GM19397 (cell line): ENCODE measurements at regions not wholly inside any gene's neighbourhood (a gene's known extent, or its start where the extent isn't known, plus 50 kb on each side); places are given as distances from the start of the nearest gene placed in this dataset.
"Not testable (repeated sequence)": the region's sequence is repeated elsewhere in the genome, so short reads cannot be mapped to it uniquely, and the experiment has no call there.

ENCODE experiments used
- ATAC-seq: cut with Tn5 transposase; IDR thresholded peaks from one replicate; pipeline ENCODE4 v1.9.1; 2021; ENCODE audit warnings: mild to moderate bottlenecking, moderate library complexity; ENCODE audit not compliant: unreplicated experiment

DNA sequence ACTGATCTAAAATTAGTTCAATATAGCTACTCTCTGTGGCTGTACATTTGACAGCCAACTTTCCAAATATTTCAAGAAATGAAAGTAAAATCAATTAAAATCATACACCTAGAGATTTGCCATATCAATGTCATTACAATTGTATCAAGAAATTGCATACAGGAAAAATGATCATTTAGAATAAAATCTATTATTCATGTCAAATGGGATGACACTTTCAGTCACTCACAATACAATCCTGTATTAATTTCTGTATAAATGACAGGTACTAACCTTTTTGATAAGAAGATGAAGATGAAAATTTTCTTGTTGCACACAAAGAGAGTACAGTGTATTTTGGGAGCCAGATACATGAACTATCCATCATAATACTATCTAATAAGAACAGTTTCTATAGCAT is 1588.9 kb upstream of the PRMT6 start:
- no peak for ATAC-seq

DNA sequence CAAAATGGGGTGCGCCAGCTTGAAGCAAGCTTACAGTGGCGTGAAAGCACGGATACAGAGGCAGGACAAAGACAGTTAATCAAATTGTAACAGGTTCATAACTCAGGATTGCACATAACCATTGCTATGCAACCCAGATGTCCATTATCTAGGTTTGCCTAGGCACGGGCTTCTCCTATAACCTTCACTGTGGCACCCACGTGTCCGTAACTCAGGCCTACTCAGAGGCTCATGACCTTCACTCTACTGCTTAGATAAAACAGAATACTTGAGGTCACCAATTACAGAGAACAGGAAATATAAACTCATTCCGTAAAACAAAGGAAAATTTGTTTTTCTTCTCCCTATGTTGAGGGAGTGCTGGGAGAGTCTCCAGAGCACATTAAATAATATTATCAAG is 1585.9 kb upstream of the PRMT6 start:
- not testable (repeated sequence) for ATAC-seq

DNA sequence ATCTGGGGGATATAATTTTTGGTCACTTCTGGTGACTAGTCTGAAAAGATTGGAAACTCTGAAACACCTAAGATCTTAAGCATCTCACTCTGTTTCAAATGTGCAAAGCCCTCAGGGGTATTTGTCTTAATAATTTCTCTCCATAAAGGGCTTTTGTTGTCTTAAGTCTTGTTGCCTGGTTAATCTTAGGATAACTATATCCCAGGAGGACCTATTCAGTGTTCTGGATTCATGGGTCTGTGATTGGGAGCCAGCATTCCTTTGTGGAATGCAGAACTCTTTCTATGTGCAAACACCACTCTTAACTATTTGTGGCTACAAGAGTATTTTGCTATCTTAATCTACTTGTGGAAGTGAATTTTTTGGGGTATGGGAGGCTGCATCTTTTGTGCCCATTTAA is 1573.0 kb upstream of the PRMT6 start:
- ATAC-seq, result no peak

DNA sequence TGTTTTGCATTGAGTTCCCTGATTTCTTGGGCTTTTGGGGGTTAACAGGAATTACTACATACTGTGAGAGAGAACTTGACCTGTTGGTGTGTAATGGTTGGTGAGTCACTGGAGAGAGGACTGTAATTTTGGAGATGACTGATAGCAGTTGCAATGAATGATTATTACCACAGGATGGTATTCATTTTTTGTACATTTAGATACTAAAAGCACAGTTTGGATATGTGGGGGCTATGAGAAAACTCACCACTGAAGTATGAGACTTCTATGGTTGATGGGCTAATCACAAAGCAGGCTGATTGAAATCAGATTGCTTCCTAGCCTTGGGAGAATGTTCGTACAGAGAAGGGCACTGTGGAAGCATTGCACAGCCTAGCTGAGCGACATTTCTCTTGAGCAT is 1571.3 kb upstream of the PRMT6 start:
- no peak for ATAC-seq

DNA sequence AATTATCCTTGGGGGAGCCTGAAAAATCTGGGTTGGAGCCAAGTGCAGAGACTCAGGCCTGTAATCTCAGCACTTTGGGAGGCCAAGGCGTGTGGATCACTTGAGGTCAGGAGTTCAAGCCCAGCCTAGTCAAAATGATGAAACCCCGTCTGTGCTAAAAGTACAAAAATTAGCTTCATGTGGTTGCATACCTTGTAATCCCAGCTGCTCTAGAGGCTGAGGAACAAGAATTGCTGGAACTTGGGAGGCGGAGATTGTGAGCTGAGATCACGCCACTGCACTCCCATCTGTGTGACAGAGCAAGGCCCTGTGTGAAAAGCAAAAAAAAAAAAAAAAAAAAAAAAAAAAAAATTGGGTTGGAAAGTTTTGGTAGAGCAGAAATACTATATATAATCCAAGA is 1563.6 kb upstream of the PRMT6 start:
- ATAC-seq, result no peak

DNA sequence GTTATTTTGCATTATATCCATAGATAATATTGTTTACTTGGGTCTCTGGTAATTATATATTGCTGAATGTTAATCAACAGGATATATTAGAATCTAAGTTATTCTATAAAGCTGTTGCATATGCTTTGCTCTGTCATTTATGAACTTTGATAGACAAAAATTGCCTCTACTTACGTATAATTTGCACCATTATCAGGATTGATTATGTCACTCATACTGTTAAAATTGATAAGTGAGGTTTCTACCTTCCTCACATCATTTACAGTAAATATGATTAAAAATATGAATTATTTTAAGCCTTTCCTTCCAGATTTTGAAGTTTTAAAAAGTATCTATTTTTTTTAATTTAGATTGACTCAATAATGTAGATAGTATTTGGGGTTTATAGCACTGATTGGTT is 1540.4 kb upstream of the PRMT6 start:
- ATAC-seq, result no peak

DNA sequence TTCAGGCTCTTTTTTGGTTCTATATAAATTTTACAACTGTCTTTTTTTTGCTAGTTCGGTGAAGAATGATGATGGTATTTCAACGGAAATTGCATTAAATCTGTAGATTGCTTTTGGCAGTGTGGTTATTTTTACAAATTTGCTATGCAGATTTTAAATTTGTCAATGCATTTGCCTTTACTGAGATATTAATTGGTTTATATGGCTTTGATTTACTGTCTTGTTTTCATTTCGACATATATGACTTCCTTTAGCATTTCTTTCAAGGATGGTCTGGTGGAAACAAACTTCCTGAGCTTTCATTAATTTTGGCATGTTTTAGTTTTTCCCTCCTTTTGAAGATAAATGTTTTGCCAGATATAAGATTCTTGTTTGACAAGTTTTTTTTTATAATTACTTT is 1522.5 kb upstream of the PRMT6 start:
- no peak for ATAC-seq

DNA sequence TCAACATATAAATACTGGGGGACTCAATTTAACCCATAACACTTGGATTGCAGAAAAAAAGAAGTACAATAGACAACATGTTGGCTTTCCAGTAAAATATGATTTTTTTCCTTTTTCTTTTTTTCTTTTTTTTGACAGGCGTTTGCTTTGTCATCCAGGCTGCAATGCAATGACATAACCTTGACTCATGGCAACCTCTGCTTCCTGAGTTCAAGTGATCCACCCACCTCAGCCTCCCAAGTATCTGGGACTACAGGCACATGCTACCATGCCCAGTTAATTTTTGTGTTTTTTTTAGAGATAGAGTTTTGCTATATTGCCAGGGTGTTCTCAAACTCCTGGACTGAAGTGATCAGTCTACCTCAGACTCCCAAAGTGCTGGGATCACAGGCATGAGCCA is 1512.0 kb upstream of the PRMT6 start:
- no peak for ATAC-seq

DNA sequence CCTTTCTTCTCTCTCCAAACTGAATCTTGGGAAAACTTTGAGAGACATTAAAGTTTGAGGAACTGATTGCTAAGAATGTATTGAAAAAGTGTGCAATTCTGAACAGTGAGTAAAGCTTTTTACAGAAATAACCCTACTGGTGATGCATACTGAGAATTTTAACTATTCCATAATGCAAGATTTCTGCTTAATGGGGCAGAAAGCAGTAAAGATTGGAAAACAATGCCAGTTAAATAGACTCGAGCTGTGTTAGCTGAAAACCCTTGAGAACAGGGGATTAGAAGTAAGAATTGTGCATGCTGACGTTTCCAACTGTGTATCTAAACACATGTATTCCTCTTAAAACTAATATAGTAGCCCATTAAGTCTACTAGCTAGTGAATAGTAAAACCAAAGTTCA is 1500.2 kb upstream of the PRMT6 start:
- ATAC-seq, result no peak

DNA sequence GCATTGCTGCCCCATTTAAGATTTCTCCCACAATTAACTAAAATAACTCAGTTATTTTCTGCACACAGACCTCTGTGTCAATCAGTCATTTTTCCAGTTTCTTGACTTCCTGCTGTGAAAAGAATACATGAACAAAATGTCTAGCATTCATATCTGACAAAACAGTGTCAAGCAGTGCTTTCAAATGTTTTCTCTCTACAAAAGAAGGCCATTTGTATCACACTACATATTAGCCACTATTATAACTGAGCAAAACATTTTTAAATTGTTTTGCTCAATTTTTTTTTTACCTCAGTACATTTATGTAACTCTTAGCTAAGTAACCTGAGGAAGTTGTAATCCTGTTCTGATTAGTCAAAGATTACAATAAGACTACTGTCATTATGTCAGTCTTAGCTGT is 1498.5 kb upstream of the PRMT6 start:
- no peak for ATAC-seq

DNA sequence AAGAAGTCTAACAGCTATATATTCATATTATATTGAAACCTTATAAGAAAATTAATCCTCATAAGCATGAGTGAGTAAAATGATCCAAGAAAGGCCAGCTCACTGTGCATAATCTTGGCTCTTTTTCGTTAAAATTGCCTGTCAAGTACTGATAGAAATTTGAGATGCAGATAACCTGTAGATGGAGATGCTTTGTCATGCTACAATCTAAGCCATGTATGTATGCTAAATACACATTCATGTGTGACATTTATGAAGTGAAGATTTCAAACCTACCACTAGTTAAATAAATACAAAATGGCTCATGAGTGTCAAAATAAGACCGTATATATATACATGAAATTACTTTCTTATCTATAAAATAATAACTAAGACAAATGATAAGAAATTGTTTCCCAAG is 1491.5 kb upstream of the PRMT6 start:
- ATAC-seq, result no peak

DNA sequence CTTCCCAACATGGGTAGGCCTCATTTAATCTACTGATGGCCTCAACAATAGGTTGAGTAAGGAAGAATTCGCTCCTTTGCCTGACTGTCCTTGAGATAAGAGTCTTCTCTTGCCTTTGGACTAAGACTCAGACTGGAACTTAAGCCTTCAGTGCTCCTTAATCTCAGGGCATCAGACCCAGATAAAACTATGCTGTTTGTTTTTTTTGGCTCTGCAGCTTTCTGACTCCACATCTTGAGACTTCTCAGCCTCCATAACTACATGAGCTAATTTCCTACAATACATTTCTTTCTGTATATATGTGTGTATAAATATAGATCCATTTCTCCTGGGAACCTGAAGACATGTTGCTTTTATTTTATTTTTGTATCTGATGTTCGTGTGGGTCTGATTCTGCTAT is 1470.7 kb upstream of the PRMT6 start:
- no peak for ATAC-seq

DNA sequence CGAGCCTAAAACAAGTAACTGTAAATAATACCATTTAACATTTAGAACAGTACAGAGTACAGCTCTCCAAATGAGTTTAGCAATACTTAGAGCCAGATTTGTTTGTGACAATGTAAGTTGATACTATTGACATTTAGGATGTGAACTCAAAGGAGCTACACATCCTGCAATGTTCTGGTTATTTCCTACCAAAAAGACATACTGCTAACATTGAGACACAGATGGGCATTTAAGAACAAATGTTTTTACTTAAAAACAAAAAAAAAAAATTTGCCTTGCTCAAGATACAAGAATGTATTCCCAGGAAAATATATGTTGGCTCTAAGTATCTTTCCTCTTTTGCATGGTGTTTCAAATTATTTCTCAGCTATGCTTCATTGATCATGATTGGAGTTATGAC is 1464.8 kb upstream of the PRMT6 start:
- no peak for ATAC-seq

DNA sequence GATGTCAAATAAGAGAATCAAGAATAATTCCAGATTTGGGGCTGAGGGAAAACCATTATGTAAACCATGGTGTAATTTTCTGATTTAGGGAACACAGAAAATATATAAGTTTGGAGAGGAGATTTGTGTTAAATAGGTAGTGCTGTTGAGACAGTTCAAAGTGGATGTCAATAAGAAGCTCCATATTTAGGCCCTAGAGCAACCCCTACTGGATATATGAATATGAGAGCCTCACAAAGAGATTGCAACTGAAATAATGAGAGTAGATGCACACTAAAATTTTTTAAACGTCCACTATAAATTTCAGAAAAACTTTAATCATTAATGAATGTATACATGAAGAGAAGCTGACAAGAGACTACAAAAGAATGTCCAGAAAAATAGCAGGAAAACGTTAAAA is 1447.8 kb upstream of the PRMT6 start:
- no peak for ATAC-seq

DNA sequence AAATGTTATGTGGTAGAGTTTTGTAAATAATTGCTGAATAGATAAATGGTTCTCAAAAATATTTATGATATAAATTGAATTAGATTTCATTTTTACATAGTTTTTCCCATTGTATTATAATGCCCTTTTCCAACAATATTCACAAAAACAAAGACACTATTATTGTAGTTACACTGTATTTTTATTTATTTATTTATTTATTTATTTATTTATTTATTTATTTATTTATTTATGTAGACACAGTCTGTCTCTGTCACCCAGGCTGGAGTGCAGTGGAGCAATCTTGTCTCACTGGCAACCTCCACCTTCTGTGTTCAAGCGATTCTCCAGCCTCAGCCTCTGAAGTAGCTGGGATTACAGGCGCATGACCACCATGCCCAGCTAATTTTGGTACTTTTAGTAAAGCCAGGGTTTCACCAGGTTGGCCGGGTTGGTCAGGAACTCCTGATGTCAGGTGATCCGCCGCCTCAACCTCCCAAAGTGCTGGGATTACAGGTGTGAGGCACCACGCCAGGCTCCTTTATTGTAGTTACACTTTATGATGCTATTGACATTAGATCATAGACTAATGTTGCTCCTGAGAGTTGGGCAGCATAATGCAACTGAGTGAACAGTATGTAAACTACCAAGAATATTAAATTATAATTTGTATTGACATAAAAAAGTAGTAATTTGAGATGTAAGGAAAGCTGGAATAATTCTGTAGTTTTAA is 1430.0 kb upstream of the PRMT6 start:
- no peak for ATAC-seq

DNA sequence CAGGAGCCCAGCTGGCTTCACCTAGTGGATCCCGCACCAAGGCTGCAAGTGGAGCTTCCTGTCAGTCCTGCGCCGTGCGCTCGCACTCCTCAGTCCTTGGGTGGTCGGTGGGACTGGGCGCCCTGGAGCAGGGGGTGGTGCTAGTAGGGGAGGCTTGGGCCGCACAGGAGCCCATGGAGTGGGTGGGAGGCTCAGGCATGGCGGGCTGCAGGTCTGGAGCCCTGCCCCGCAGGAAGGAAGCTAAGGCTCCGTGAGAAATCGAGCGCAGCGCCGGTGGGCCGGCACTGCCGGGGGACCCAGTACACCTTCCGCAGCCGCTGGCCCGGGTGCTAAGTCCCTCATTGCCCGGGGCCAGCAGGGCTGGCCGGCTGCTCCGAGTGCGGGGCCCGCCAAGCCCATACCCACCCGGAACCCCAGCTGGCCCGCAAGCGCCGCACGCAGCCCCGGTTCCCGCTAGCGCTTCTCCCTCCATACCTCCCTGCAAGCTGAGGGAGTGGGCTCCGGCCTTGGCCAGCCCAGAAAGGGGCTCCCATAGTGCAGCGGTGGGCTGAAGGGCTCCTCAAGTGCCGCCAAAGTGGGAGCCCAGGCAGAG is 1425.2 kb upstream of the PRMT6 start:
- not testable (repeated sequence) for ATAC-seq

DNA sequence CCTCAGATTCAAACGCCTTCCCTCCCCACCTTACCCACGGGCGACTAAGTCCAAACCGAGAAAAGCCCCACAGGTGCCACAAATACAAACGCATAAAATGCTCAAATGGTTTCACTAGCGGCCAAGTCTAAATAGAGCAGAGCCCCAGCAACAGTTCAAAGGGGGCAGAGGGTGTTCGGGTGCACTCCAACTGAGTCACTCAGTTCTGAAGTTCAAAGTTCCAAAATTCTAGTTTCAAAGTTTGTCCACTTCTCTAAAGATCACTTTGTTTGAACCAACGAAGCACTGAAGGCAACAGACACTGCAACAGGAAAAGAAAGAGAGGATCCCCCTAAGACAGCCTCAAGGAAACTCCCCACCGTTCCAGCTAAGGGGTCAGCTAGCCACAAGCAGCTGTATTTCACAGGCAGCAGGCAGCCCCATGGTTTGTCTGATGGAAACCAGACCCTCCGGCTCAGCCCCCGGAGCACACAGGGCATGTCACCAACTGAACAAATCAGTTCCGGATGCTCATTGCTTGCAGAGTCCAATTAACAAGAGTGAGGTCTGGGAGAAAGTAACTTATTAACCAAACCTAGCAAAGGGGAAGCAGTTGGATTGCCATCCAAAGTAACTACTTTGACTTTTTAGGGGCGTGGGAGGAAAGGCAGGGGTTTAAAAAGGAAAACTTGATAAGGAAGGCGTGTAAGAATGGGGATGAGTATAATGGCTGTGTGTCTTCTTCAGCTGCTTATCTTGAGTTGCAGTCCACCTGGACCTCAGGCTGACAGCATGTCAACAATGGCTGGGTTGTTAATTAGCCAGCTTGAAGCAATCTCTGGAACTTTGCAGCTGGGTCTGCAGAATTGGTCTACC is 1423.9 kb upstream of the PRMT6 start:
- no peak for ATAC-seq

DNA sequence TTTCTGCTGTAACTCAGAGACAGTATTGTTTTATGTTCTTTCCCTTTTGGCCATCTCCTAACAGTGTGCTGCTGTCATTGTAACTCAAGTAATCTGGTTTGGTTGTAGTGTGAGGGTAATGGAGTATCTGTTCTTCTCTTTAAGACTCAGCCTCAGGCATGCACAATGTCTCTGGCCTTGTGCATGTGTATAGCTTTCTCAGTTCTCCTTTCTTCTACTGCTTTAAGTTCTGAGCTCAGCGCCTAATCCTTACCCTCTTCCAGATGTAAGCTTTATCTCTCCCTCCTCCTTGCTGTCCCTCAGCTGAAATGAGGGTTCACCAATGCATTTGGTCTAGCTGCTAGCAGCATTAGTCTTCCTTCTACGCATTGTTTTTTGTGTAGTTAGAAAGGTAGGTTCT is 1420.4 kb upstream of the PRMT6 start:
- ATAC-seq, result no peak

DNA sequence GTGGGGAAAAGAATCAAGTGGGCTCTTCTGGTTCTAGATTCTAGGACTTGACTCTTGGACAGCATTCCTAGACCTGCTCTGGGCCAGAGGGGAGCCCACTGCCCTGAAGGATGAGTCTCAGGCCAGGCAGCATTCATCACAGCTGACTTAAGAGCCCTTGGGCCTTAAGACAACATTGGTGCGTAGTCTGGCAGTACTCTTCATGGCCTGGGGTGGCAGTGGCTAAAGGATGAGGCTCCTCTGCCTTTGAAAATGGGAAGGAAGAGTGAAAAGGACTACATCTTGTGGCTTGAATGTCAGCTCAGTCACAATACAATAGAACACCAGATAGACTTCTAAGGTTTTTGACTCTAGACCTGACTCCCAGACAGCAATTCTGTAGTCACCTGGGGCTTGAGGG is 1415.1 kb upstream of the PRMT6 start:
- ATAC-seq, result no peak

DNA sequence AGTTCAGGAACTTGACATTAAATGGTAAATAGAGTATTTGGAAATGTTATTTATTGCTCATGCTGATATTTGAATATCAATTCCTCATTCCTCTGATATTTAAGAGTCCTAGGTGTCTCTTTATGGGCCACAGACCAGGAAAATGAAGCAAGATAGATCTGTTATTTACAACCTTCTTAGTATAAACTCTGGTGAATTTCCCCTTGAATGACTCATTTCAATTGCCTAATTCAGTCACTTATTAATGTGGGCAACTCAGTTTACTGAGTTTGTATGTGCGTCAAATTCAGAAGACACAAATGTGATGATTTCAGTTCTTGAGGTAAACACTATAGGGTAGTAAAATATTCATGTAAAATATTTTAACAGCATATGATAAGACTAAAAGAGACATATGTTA is 1404.4 kb upstream of the PRMT6 start:
- no peak for ATAC-seq

DNA sequence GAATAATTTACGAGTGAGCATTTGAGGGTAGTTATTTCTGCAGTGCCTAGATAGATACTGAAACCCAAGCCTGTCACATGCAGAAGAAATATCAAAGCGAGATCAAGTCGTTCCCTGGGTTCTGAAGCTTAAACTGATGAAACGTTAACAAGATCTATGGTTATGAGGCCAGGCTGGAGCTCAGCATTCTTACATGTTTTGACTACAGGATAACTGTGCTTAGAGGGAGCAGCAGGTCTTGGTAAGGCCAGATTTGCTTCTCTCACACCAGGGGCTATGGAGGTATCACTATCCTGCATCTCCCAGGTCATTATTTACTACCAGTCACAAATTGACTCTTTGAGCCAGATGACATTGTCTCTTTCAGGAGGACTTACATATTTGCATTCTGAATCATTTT is 1401.4 kb upstream of the PRMT6 start:
- ATAC-seq, result no peak

DNA sequence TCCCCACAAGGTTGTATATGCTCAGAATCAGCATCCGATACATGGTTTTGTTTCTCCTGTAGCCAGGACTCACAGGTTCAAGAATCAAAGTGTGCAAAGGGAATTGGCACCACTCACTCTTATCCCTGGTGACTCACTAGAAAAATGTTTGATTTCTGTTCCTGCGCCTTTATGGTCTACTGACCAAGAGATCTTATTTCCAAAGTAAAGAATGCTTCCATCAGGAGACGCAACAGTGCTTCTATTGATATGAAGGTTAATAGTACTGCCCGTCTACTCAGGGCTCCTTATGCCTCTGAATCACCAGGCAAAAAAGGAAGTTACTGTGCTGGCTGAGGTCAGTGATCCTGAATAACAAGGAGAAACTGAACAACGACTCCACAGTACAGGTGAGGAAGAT is 1392.0 kb upstream of the PRMT6 start:
- ATAC-seq, result no peak
